ENCODE measurements at regions not wholly inside any gene's neighbourhood (a gene's known extent, or its start where the extent isn't known, plus 50 kb on each side); places are given as distances from the start of the nearest gene placed in this dataset.
A peak's percentile ranks its signal among the peaks of the same experiment; 100 is the strongest.

- H3K9me3 ChIP-seq (ENCODE audit: control insufficient read depth in 1 of 2, insufficient read depth in 1 of 2, low read length in 2 of 2), result peaks cover 0 to 7% of the 10 kb centered on the region in 2 experiments
- peak in 1 of 14 experiments; percentile 6 for DNase-seq
- H3K27ac ChIP-seq (ENCODE audit: low read depth in 1 of 2, low read length in 2 of 2), result no peak overlapping the region
- no peak overlapping the region for H3K27ac Mint-ChIP-seq
- ChIA-PET POLR2A (no interaction called here), CTCF (no interaction called here)
- H3K4me1 ChIP-seq (ENCODE audit: insufficient read depth, low read length), result no peaks in the 10 kb centered on the region
- no peak overlapping the region for H3K4me3 Mint-ChIP-seq
- H3K27me3 Mint-ChIP-seq, result no peaks in the 10 kb centered on the region
- ATAC-seq (ENCODE audit: poor library complexity), result no peak
- H3K36me3 Mint-ChIP-seq (ENCODE audit: low read depth), result no peaks in the 10 kb centered on the region
- no peak for TF ChIP-seq CTCF (IDR thresholded peaks at IDR 0.05)
- H3K4me3 ChIP-seq (ENCODE audit: low read length), result no peak overlapping the region
- peaks cover 13% of the 10 kb centered on the region for H3K4me1 Mint-ChIP-seq (ENCODE audit: low read depth)
- no peaks in the 10 kb centered on the region for H3K9me3 Mint-ChIP-seq
- no peaks in the 10 kb centered on the region for H3K36me3 ChIP-seq (ENCODE audit: insufficient read depth, low read length)
- H3K27me3 ChIP-seq (ENCODE audit: control insufficient read depth in 1 of 2, insufficient read depth in 2 of 2, low read length in 2 of 2), result no peaks in the 10 kb centered on the region
- intact Hi-C loops (cut with DNase I, micrococcal nuclease), result no loop called here
Observed at GRCh38 chr1:82160036-82160435, 359.3 kb downstream of the ADGRL2 start.

- Histone ChIP-seq H3K27me3 (ENCODE audit: control insufficient read depth in 1 of 2, insufficient read depth in 2 of 2, low read length in 2 of 2) (no peaks in the 10 kb centered on the region), H3K4me3 (ENCODE audit: low read length) (no peak overlapping the region), H3K9me3 (ENCODE audit: control insufficient read depth in 1 of 2, insufficient read depth in 1 of 2, low read length in 2 of 2) (peaks cover 0 to 7% of the 10 kb centered on the region in 2 experiments), H3K27ac (ENCODE audit: low read depth in 1 of 2, low read length in 2 of 2) (no peak overlapping the region), H3K4me1 (ENCODE audit: insufficient read depth, low read length) (no peaks in the 10 kb centered on the region), H3K36me3 (ENCODE audit: insufficient read depth, low read length) (no peaks in the 10 kb centered on the region)
- no peak for DNase-seq
- H3K4me3 Mint-ChIP-seq, result no peak overlapping the region
- intact Hi-C loops (cut with DNase I, micrococcal nuclease), result no loop called here
- no peak overlapping the region for H3K27ac Mint-ChIP-seq
- H3K4me1 Mint-ChIP-seq (ENCODE audit: low read depth), result peaks cover 13% of the 10 kb centered on the region
- ChIA-PET POLR2A (no interaction called here), CTCF (no interaction called here)
- TF ChIP-seq CTCF (IDR thresholded peaks at IDR 0.05), result no peak
- ATAC-seq (ENCODE audit: poor library complexity), result no peak
- H3K9me3 Mint-ChIP-seq, result no peaks in the 10 kb centered on the region
- H3K27me3 Mint-ChIP-seq, result no peaks in the 10 kb centered on the region
- H3K36me3 Mint-ChIP-seq (ENCODE audit: low read depth), result no peaks in the 10 kb centered on the region
Observed at GRCh38 chr1:82158981-82159380, 358.2 kb downstream of the ADGRL2 start.

- Histone ChIP-seq H3K4me1 (ENCODE audit: insufficient read depth, low read length) (no peaks in the 10 kb centered on the region), H3K27me3 (ENCODE audit: control insufficient read depth in 1 of 2, insufficient read depth in 2 of 2, low read length in 2 of 2) (no peaks in the 10 kb centered on the region), H3K9me3 (ENCODE audit: control insufficient read depth in 1 of 2, insufficient read depth in 1 of 2, low read length in 2 of 2) (peaks cover 0 to 5% of the 10 kb centered on the region in 2 experiments), H3K4me3 (ENCODE audit: low read length) (no peak overlapping the region), H3K36me3 (ENCODE audit: insufficient read depth, low read length) (no peaks in the 10 kb centered on the region), H3K27ac (ENCODE audit: low read depth in 1 of 2, low read length in 2 of 2) (no peak overlapping the region)
- ChIA-PET POLR2A (no interaction called here), CTCF (no interaction called here)
- intact Hi-C loops (cut with DNase I, micrococcal nuclease), result no loop called here
- DNase-seq, result no peak
- ATAC-seq (ENCODE audit: poor library complexity), result no peak
- H3K27ac Mint-ChIP-seq, result no peak overlapping the region
- H3K9me3 Mint-ChIP-seq, result no peaks in the 10 kb centered on the region
- no peaks in the 10 kb centered on the region for H3K4me1 Mint-ChIP-seq (ENCODE audit: low read depth)
- H3K4me3 Mint-ChIP-seq, result no peak overlapping the region
- TF ChIP-seq CTCF (IDR thresholded peaks at IDR 0.05), result no peak
- H3K36me3 Mint-ChIP-seq (ENCODE audit: low read depth), result no peaks in the 10 kb centered on the region
- H3K27me3 Mint-ChIP-seq, result no peaks in the 10 kb centered on the region
Observed at GRCh38 chr1:82154219-82154970, 353.7 kb downstream of the ADGRL2 start.
